A204.1 (cell line): ENCODE measurements at regions not wholly inside any gene's neighbourhood (a gene's known extent, or its start where the extent isn't known, plus 50 kb on each side); places are given as distances from the start of the nearest gene placed in this dataset.

Experiments used
- FAIRE-seq: peaks from 2 replicates; lab custom pipeline; 2012; peaks lifted over from hg19 to GRCh38; lab: Jason Lieb, UNC

DNA sequence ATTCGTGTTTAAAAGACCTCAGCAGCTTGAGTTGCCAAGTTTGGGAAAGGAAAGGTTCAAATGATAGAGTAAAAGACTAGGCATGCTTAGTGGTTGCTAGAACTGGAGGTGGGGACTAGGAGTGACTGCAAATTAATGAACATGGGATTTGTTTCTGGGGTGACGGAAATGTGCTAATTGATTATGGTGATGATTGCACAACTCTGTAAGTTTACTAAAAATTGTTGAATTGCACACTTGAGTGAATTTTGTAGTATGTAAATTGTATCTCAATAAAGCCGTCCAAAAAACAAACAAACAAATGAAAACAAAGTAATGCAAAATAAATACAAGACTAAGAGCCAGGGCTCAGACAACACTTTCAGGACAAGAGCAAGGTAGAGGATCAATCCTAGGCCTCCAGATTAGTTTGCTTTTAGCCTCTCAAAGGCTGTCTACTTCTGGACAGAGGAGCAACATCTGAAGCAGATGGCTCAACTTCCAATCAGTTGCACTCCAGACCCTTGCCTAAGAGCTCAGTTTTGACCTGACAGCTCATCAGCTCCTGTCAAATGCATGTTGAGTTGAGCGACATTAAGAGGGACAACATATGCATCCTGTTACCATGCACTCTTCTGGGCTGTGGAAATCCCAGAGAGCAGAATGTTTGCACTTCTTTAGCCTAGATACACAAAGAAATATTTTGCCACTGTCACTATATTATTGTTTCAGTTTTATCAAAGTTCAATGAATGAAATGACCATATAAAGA lies 111.2 kb upstream of the ASIC2 start:
- no peak for FAIRE-seq

DNA sequence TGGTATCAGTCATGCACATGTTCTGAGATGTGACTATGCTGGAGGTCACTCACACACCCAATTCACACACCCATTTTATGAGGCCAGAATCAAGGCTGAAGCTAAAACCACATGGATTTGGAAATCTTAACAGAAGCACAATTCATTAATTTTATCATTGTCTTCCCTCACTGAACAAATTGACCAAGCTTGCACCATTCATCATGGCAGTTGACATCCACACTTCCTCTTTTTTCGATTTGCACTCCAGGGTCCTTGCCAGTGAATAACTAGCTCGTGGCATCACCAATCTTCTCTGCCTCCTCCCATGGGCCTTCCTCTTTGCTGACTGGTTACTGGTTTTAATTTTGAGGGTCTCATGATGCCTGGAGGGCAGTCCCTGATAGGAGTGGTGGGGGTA lies 123.0 kb upstream of the ASIC2 start:
- FAIRE-seq, result no peak

DNA sequence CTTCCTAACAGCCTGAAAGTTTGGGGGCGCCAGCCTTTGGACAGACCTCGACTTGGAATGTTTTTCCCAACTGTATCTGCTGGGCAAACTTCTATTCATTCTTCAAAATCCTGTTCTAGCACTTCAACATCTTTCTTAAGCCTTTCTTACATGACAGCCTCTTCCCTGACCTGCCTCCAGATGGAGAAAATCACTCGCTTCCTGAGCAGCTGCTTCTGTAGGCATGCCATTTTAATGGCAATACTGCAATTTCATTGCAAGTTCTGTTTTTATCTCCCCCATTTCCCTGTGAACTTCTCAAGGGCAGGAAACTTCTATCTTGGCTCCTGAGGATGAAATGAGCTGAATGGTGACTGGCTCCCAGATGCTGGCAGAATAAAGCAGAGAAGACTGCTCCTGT lies 128.8 kb upstream of the ASIC2 start:
- FAIRE-seq, result no peak

DNA sequence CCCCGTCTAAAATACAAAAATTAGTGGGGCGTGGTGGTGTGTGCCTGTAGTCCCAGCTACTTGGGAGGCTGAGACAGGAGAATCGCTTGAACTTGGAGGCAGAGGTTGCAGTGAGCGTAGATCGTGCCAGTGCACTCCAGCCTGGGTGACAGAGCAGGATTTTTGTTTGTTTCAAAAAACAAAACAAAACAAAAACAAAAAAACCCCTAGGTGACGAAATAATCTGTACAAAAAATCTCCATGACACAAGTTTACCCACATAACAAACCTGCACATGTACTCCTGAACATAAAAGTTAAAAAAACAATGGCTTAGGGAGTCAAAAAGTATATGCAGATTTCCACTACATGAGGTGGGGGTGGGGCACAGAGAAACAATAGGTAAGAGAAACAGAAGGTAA lies 140.5 kb upstream of the ASIC2 start:
- no peak for FAIRE-seq

DNA sequence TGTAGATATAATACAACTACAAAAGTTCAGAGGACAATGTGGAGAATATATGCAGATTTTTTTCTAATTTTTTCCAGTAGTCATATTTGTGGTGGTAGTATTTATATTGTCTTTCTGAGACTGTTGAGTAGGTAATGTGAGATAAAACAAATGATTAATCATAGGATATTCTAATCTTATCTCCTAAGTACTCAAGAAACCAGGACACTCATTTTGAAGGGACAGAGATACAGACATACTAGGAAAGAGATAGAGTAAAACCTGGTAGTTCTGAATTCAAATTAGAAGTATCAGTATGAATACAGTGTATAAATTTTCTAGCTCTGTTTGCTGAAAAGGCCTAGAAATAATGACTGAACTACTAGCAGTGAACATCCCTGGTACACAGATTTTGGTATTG lies 141.7 kb upstream of the ASIC2 start:
- no peak for FAIRE-seq

DNA sequence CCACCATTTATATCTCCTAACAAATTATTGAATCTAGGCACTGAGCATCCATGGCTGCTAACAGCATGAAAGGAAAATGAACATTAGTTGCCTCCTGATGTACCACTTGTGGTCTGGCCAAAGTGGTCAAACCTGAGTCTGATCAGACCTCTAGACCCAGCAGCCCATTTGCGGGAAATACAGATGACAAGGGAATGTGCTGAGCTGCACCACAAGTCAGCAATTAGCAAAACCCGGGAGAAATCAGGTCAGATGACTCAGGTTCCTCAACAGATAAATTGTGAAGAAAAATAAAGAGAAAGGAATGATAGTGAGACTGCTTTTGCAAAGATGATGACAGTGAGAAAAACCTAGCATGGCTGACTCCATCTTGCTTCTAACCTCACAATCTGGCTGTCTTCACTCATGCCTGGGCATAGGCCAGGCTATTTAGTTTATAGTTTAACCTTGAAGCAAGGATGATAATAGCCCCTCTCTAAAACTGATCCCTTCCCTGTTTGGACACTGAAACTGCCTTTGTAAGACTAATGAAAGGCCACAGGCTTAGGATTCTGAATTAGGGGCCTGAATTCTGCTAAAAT lies 142.7 kb upstream of the ASIC2 start:
- no peak for FAIRE-seq

DNA sequence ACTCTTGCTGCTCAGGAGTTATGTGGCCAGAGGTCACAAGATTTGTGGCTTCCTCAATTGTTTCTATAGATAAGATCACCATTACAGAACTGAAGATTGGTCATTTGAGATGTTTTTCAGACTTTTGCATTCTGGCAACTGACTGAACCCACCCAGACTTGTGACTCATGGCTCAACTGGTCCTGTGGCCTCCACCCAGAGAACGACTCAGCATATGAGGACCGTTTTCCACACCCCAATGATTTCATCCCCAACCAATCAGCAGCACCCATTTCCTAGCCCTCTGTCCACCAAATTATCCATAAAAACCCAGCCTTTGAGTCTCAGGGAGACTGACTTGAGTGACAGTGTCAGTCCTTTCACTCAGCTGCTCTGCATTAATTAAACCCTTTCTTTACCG lies 143.2 kb upstream of the ASIC2 start:
- FAIRE-seq, result no peak

DNA sequence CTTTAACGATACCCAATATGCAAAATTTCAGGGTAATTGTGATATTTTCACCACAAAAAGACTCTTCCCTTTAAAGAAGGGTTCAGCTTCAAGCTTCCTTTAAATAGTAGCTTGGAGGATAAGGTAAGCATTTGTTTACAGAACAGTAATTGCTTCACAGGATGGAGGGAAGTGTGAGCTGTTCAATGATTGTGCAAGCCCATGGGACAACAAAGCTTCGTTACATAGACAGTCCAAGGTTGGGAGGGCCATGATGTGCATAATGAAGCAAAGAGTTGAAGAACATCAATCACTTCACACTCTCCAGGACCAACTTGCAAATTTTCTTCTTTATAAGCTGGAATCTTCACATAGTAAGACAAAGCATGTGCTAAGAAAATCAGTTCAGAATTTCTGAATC lies 145.0 kb upstream of the ASIC2 start:
- FAIRE-seq, result no peak

DNA sequence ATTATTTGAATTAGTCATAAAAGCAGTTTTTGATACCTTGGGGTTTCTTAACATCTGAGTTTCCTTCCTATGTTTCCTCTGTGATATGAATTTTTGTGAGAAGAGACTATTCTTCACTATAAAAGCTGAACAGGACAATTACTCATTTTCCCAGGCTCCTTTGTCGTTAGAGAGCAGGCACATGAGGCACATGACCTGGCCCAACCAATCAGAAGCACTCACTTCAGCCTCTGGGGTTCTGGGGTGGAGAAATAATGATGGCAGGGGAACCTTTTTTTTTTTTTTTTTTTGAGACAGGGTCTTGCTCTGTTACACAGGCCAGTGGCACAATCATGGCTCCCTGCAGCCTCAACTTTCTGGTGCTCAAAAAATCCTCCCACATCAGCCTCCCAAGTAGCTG lies 145.5 kb upstream of the ASIC2 start:
- FAIRE-seq, result no peak

DNA sequence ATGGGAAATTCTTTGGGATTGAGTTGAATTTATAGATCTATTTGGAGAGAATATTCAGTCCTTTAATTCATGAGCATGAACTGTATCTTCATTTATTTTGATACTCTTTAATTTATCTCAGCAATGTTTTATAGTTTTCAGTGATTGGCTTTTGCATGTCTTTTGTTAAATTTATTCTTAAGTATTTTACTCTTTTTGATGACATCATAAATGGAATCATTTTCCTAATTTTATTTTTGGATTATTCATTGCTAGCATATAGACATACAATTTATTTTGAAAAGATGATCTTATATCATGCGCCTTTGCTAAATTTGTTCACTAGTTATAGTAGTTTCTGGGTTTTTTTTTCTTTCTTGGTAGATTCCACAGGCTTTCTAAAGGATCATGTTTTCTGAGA lies 149.2 kb upstream of the ASIC2 start:
- no peak for FAIRE-seq

DNA sequence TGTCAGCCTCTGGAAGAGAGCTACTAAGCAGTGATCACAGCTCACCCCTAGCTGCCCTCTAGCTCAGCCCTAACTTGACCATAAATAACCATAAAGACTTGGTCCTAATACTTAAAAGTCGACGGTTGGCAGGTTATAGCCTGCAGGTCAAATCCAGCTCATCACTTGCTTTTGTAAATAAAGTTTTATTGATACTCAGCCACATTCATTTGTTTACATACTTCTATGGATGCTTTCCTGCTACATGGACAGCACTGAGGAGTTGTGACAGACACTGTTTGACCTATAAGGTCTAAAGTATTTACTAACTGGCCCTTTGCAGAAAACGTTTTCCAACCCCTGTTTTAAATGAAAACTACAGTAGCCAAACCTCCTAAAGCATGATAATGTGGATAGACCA lies 151.6 kb upstream of the ASIC2 start:
- FAIRE-seq, result no peak

DNA sequence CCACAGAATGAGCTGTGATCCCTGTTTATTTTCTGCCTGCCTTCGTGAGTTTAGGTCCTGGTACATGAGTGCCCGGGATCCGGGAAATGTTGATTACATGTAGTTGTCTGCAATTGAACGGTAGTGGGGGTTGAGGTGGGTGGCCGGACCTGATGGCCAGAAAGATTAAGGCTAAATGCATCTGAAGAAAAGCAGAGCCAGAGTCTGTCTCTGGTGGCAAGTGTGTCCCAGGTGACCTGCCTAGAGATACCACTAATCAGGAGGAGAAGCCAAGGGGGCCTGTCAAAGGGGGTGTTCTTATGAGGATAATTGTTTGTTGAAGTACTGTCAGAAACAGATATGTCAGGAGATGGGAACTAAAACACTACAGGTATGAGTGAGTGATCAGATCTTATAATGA lies 154.0 kb upstream of the ASIC2 start:
- no peak for FAIRE-seq

DNA sequence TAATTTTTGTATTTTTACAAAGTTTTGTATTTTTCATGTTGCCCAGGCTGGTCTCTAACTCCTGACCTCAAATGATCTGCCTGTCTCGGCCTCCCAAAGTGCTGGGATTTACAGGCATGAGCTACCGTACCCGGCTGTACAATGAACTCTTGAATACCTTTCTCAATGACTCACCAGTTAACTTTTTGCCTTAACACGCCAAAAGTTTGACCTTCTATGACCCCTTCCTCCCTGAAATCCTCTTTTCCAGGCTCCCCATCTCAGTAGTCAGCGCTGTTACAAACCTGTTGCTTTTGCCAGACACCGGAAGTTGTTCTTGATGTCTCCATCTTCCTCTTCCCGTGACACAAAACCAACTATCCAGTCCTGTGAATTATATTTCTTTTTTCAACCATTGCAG lies 158.1 kb upstream of the ASIC2 start:
- FAIRE-seq, result no peak

DNA sequence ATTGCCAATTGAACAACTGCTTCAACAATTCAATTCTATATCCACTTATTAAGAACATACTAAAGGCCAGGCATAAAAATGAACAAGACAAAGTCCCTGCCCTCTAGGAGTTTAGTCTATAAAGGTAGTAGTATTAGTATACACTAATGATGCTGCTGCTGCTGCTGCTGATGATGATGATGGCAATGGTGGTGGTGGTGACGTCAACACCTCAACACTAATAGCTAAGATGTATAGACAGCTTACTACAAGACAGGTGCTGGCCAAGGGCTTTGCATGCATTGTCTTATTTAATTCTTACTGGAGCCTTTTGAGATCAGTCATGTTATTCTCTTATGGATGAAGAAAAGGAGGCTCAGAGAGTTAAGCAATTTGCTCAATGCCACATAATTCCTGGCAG lies 164.4 kb upstream of the ASIC2 start:
- FAIRE-seq, result no peak

DNA sequence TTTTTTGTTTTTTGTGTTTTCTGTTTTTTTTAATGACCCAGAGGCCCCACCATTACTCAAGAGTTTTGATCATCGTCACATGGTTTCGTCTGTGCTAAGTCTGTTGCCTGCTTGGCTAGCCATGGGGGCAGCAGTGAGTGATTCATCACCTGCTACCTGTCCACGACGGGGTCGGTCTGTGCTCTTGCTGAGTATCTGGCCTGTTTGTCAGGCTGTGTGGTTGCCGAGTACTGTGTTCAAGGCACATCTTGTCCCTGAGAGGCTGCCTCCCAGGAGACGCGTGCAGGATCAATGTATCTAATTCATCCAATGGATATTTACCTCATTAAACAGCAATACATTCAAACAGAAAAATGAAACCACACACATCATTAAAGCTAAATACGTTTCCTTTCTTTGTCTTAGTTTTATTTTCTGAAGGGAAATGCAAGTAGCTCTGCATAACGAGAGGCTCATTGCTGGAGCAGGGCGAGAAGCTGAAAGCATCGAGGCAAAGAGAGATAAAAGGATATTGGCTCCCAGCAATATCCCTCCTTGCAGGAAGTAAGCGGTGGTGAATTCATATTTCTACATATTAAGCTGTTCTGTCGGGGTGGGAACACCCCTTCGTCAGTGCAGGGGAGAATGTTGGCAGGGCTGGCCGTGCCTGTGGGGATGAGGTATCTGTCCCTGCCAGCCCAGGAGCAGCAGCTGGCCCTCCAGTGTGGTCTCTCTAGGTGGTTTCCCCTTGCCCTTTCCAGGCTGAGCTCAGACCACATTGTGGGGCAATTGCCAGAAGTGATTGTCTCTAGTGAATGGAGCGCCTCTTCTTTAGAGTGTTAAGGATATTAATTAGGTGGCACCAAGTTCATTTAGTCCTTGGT lies 166.2 kb upstream of the ASIC2 start:
- no peak for FAIRE-seq

DNA sequence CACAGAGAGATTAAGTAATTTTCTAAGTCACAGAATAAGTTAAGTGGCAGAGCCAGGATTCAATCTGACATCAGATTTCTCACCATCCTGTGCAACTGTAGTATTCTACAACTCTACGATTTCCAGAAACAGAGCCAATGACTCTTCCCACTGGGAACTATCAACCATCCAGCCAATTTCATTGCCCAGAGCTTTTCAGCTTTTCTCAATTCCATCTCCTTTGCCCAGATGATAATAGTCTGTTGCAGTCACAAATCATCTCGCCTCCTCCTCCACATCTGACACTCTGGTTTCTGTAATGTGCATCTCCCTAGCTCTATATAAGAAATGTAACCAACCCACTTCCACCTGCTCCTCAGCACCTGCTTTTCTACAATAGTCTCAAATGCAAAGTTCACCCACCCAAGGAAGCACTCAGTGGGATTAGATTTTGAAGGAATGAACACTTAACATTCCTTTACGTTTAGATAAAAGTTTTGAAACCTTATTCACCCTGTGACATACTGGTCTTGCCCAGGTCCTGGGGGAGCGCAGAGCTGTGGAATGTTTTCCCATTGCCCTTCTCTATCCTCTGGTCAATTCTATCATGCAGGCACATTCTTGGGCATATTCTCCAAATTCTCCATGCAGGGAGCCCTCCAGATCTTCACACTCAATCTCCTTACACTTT lies 167.8 kb upstream of the ASIC2 start:
- no peak for FAIRE-seq

DNA sequence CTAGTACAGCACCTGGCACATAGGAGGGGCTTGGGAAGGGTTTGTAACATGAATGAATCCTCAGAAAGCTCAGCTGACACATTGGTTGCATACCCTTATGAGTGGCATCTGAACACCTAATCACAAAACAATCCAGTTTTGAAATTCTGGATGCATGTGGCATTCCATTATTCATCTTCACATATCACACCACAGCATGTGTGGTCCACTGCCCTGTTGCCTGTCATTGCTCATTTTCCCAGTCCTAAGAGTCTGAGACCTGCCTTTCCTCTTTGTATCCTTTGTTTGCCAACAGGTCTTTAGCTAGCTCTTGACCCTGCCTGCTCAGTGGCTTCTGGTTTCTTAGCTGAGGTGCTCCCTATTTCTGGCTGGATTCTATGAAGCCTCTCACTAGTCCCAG lies 170.8 kb upstream of the ASIC2 start:
- FAIRE-seq, result no peak

DNA sequence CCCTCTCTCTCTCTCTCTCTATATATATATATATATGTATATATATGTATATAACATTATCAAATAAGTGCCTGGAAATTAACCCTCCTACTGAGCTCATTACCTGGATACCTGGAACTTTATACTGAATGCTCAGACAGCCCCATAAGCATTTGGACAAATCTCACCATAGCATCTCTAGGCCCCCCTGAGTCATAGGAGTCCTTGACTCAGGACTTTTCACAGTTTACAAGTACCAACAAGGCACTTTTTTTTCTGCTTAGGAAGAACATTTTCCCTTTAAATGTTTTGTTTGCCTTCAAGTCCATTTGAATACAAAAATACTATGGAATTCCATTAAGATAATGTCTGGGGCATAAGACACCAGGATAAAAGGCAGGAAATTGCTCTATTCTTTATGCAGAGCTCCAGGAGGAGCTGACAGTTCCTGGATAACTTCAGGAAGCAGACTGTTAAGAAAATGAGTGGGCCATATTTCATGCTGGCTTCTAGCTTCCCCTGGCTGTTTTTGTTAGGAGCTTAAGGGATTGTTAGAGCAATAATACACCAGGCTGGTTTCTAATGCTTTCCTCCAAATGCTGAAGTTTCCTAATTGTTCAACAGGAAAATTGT lies 171.7 kb upstream of the ASIC2 start:
- no peak for FAIRE-seq

DNA sequence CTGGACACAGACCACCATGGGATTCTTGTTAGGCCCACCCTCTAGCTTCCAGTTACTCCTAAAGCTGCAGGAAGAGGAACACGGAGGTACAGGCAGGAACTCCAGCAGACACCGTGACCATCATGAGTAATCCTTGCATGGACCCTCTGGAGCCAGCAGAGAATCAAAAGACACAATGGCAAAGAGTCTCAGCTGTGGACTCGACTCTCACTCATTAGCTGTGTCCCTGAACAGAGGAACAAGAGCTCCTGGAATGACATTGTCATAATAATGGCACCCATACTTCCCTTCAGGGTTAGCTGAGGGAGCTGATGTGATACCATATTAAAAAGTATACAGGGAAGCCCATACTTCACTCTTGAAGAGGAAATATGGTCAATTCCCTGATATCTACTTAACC lies 176.3 kb upstream of the ASIC2 start:
- FAIRE-seq, result no peak

DNA sequence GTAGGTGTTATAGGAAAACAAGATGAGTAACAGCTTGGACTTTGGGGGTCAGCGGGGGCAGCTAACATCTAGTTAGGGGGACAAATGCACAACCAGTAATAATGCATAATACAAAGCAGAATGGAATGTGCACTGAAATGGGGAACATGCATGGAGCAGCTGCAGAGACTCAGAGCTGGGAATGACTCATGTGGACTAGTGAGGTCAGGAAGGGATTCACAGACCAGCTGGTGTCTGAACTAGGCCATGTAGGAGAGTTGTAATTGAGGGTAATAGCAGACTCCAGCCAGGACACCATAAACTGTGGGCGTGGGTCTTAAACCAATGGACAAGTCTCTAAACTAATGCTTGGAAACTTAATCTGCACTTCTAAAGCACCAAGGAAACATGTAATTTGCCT lies 176.8 kb upstream of the ASIC2 start:
- FAIRE-seq, result no peak

DNA sequence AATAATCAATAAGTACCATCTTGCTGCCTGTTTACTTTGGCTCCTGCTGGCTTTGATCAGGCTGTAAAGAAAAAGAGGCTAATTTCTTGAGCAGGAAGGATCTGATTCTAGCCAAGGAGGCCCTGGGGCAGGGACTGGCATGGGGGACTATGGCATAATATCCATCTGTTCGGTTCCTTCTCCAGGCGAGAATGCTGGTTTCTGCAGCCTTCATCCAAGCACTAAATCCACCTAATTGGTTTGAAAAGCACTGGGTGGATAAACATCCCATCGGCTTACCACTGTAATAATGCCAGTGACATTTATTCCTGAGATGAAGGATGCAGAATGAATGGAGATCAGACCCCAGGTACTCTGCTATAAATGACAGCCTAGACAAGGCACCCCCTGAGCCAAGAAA lies 180.0 kb upstream of the ASIC2 start:
- no peak for FAIRE-seq

DNA sequence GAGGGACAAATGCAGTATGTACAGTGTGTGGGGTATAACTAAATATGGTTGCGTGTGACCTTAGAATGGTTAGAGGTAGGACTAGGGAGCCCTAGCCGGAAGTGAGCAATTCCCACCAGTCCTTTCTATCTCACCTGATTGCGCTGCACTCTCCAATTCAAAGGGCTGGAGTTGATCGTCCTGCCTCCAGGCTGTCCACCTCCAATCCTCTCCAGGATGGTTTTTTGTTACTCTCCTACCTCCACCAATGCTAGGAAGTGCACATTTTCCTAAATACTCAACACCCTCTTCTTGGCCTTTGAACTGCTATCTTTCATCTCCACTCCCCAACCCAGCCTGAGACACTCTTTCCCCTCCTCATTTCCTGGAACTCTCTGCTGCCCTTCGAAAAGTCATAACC lies 181.7 kb upstream of the ASIC2 start:
- no peak for FAIRE-seq

DNA sequence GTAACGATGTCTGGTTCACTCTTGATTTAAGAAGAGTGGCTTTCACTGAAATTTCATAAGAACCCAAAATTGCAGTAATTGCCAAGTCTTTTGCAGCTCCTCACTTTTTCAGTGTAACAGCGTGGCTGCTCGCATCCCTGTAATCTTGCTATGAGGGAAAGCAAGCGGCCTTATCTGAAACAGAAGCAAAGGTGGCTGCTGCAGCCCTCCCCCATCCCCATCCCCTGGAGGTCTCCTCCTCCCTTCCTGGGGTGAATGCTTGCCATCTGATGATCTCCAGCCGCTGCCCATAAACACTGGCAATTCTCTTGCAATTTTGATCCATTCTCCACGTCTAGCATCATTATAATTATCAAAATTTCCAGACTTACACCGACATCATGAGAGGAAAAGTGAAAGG lies 182.5 kb upstream of the ASIC2 start:
- FAIRE-seq, result no peak
